B cell (primary cell): ENCODE measurements at regions not wholly inside any gene's neighbourhood (a gene's known extent, or its start where the extent isn't known, plus 50 kb on each side); places are given as distances from the start of the nearest gene placed in this dataset.

Experiments
- CTCF ChIP-seq: fragments of 200-600 bp; IDR thresholded peaks from one replicate; pipeline ENCODE4 v1.8.0; 2022; ENCODE audit warnings: antibody characterized with exemption, mild to moderate bottlenecking
- EZH2 ChIP-seq: IDR thresholded peaks from 2 replicates; pipeline ENCODE4 v1.6.1; 2012; ENCODE audit warnings: borderline replicate concordance, low read depth, mild to moderate bottlenecking, moderate library complexity, low read length; ENCODE audit not compliant: insufficient read depth, poor library complexity, severe bottlenecking

- TF ChIP-seq CTCF = no peak
- TF ChIP-seq EZH2 = no peak
Observed at GRCh38 chr10:61609701-61610100, 53.0 kb upstream of the CABCOCO1 start.
